SHP77 treated with DMSO at 0.1 percent for 48 hours (cell line): ENCODE measurements at regions not wholly inside any gene's neighbourhood (a gene's known extent, or its start where the extent isn't known, plus 50 kb on each side); places are given as distances from the start of the nearest gene placed in this dataset.

Experiments used
- DNase-seq: peaks from one replicate; lab custom pipeline; 2025; lab: John Stamatoyannopoulos, UW

DNA sequence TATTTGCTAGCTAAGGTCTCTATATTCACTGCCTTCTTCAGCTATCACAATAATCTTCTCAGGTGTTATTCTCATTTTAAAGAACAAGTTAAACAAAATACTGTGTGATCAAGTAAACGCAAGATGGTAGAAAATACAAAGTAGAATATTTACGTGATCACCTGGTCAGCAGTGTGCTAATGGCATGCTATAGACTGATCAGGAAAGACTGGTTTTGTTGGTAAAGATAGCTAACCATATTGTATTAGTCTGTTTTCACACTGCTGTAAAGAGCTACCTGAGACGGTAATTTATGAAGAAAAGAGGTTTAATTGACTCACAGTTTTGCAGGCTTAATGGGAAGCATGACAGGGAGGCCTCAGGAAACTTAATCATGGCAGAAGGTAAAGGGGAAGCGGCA is 50.4 kb downstream of the ZBTB38 start:
- DNase-seq = no peak

DNA sequence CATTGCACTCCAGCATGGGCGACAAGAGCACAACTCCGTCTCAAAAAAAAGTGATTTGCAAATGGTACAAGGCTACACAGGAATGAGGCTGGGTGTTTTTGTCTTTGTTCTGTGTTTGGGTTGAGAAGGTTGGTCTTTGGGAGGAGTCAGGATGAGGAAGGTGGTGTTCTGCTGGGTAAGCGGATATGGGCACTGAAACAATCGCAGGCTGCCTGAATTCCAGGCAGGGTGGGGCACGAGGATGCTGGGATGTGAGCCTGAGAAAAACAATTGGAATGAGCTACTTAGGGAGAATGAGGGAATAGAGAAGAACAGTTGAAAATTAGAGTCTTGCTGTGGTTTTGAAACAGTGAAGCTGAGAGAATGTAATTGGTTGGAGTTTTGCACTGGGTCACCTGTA is 51.6 kb downstream of the ZBTB38 start:
- DNase-seq = no peak

DNA sequence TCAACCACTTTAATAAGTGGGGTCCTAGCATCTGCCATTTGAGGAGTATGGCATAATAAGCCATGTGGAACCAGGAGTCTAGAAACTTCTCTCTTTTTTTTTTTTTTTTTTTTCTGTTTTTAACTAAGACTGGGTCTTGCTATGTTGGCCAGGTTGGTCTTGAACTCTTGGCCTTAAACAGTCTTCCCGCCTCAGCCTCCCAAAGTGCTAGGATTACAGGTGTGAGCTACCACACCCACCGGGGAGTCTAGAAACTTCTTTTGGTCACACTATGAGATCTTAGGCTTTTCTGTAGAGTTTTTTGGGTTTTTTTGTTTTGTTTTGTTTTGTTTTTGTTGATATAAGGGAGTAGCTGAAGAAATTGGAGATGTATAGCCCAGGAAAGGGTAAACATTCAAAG is 52.9 kb downstream of the ZBTB38 start:
- DNase-seq = no peak

DNA sequence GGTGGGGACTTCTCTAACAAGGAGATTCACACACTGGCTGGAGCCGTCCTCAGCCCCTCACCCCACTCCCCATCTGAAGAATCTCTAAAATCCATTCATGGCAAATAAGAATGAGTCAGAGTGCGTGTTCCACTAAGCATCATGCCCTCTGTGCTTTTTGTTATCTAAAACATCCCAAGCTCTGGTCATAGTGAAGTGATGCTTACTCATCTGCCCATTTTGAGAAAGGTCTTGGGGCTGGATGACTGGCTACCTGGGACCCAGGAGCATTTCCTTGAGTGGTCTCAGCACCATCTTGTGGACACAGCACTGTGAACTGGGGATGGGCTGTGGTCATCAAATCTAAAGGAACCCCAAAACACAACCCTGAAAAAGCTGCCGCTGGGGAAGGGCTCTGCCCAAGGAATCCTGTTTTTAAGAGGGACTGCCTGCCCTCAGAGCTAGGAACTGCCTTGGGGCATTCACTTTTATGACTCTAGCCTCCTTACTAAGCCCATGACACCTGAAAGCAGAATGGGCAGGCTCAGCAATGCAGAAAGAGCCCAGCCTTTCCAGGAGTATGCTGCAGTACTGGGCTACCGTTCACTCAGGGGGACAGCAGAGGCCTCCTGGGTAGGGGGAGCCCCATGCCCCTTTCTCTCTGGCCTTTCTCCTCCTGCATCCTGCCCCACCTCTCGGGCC is 53.5 kb downstream of the ZBTB38 start:
- no peak for DNase-seq

DNA sequence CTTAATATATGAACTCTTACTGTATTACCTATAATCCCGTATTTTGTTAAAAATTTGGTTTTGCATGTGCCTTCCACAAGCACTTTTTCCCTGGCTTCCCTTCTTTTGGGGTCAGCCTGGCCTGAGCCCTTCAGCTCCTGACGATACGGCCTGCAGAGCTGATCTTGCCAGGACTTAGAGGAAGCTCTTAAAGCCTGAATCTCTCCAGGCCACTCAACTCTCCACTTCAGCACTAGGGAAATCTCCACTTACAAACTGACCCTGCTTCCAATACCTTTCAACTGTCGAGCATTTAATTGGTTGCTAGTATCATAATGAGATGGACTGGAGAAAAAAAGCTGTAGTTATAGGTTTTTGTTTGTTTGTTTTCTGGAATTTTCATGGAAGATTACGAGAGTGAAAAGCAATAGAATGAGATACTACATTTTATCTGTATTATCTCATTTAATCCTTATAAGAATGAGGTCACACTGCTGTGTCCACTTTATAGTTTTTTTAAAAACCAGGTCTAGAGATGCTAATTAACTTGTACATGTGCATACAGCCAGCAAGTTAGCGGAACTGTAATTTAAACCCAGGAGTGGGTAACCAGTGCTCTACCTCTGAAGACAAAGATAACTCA is 54.8 kb downstream of the ZBTB38 start:
- no peak for DNase-seq

- no peak for DNase-seq
These were observed 57.4 kb downstream of the ZBTB38 start for GRCh38 chr3:141425523-141426233.

- no peak for DNase-seq
These were observed 58.2 kb downstream of the ZBTB38 start for GRCh38 chr3:141426404-141427034.

- DNase-seq = no peak
These were observed 59.1 kb upstream of the RASA2 start for GRCh38 chr3:141427764-141428163.

DNA sequence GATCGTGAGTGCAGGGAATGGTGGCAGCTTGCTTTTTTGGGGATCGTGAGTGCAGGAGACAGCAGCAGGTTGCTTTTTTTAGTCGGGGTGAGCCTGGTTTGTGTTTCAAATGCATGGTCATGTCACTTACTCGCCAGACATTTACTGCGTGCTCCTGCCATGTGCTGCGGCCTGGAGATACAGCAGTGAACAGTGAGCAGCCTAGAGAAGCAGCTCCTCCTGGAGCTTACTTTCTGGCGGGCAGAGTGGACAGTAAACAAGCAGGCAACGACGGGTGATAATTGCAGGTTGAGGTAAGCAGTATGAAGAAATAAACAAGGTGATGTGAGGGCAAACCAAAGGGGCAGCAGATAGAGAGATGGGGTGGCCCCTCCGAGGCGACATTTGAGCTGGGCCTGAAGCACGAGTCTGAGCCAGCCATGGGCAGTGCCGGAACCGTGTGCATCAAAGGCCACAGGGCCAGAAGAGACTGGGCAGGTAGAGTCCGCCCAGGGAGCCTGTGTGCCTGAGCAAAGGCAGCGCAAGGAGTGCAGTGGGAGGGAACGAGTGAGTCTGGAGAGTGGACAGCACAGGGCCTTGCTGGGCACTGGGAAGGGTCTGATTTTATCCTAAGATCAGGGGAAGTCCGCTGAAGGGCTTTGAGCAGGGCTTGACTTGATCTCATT is 57.3 kb upstream of the RASA2 start:
- DNase-seq = no peak

- no peak for DNase-seq
These were observed 56.5 kb upstream of the RASA2 start for GRCh38 chr3:141430316-141430715.

DNA sequence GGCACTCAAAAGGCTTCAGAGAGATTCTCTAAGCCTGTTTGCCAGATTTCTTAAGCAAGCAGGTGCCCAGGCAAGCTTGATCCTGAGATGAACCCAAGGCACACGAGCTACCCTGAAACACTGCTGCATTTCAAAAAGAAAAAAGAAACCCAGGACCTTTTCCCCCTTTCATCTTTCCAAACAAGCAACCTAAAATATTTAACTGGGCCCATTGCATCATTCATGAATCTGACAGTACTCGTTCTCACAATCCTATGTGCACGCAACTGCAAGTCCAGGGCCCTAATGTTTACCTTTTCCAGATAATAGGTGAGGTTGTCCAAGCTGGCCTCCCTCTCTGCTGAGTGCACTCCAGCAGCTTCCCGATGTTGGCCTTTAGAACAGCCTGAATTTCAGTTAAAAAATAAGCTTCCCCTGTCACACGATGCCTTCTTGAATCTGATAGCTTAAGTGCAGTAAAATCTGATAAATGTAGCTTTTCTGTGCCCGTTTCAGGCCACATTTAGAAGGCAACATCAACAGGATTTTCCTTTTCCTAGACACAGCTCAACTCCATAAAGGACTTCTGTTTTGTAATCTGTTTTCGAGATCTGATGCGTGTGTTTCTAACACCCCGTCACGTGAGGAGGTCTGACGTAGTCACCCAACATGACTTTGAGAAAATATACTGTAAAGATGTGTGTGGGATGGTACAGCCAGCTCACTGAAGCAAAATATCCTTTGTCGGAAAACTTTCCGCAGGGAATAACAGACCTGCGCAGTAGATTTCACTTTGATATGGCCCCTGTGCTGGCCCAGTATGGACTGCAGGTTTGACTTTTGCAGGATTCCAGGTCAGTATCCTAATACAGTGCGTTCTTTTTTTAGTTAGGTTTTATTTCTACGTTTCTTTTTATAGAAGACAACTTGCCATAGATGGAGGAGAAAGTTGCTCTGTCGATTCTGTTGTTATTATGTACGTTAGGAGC is 55.1 kb upstream of the RASA2 start:
- DNase-seq = peak; percentile 43

DNA sequence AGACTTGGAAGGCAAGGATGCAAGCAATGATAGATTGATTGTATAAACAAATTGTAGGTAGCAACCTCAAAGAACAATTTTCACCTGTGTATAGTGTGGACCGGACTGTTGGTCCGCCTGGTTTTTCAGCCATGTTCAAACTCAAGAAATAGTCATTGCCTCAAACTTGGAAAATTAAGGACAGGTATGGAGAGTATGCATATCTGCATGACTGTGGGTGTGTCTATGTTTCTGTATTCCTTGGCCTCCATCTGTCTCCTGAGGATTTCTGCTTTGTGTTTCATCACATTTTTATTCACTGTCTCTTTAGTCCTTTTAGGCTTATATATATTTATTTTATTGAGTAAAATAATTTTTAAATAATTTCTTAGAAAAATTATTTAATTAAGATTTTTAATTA is 53.9 kb upstream of the RASA2 start:
- no peak for DNase-seq

GRCh38 chr3:141434255-141434654 is 52.6 kb upstream of the RASA2 start:
- DNase-seq = no peak

DNA sequence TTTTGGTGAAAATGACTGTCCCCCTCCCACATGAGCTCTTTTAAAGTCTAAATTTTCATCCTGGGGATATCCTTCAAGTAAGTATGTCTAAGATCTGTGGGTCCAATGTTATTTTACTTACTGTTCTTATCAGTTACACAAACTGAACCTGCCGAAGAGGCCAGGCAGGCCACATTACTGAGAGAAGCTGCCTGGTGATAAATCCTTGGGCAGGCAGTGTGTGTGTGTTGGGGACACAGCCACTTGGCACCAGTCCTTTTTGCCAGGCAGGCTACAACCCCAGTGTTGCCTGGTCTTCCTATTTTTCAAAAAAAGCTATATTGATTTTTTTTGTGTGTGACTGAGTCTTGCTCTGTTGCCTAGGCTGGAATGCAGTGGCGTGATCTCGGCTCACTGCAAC is 50.6 kb upstream of the RASA2 start:
- DNase-seq = no peak
